IPS-20b (cell line): ENCODE measurements at regions not wholly inside any gene's neighbourhood (a gene's known extent, or its start where the extent isn't known, plus 50 kb on each side); places are given as distances from the start of the nearest gene placed in this dataset.

Experiments used
- H3K27ac ChIP-seq: one replicate; pipeline ENCODE4 v1.5.1; 2013; ENCODE audit warnings: low read length
- H3K27me3 ChIP-seq: 2 replicates; pipeline ENCODE4 v1.6.1; 2013; ENCODE audit warnings: mild to moderate bottlenecking, low read length, inconsistent platforms; ENCODE audit not compliant: insufficient read depth
- H3K36me3 ChIP-seq: 2 replicates; pipeline ENCODE4 v1.6.1; 2013; ENCODE audit warnings: low read depth, mild to moderate bottlenecking, inconsistent platforms, low read length, moderate library complexity; ENCODE audit not compliant: insufficient read depth
- H3K4me1 ChIP-seq: 2 replicates; pipeline ENCODE4 v1.6.1; 2013; ENCODE audit warnings: mild to moderate bottlenecking, control low read depth, inconsistent platforms, low read length, moderate library complexity; ENCODE audit not compliant: insufficient read depth
- H3K4me3 ChIP-seq: 2 replicates; pipeline ENCODE4 v1.5.1; 2013; ENCODE audit warnings: mild to moderate bottlenecking, low read length, inconsistent platforms
- H3K9ac ChIP-seq: 2 replicates; pipeline ENCODE4 v1.6.1; 2013; ENCODE audit warnings: low read depth, mild to moderate bottlenecking, inconsistent platforms, low read length, moderate library complexity
- H3K9me3 ChIP-seq: 2 replicates; pipeline ENCODE4 v1.6.1; 2013; ENCODE audit warnings: mild to moderate bottlenecking, low read depth, low read length, inconsistent platforms; ENCODE audit not compliant: insufficient read depth

DNA sequence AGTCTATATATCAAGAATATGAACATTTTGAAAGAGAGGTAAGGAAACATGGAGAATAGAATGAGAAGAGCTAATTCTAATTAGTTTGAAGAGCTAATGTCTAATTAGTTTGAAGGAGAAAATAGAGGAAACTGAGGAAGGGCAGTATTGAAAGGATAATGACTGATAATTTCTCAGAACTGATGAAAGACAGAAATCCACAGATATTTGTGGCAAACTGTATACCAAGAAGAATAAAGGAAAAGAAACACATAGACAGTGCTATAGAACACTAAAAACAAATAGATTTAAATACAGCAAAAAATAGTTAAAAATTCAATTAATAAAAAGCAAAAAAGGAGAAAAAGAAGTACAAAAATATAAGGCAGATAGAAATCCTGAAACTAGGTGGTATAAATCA is 354.4 kb downstream of the QKI start:
- H3K9ac ChIP-seq: no peak overlapping the region
- H3K4me1 ChIP-seq: no peaks in the 10 kb centered on the region
- no peaks in the 10 kb centered on the region for H3K9me3 ChIP-seq

DNA sequence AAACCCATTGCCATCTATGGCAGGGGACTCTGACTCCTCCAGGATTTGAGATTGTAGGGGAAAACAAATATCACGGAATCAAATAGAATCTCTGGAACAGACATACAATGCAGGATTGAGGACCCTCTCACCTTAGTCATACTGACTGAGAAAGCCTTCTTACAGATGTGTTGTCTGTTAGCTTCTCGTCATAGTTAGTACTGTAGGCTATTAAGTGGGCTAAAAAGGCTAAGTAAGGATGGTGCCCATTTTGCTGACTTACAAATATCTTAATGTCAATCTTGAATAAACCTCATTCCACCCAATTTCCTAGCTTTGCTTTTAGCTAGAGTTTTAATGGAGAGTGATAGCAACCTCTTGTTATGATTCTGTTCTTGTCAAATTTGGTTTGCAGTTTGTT is 352.4 kb downstream of the QKI start:
- Histone ChIP-seq H3K9me3 (no peaks in the 10 kb centered on the region), H3K36me3 (no peaks in the 10 kb centered on the region), H3K27me3 (no peaks in the 10 kb centered on the region), H3K27ac (no peak overlapping the region), H3K4me1 (no peaks in the 10 kb centered on the region), H3K9ac (no peak overlapping the region), H3K4me3 (no peak overlapping the region)

More for the DNA sequence above, 354.4 kb downstream of the QKI start:
- Histone ChIP-seq H3K36me3 (no peaks in the 10 kb centered on the region), H3K27me3 (no peaks in the 10 kb centered on the region), H3K4me3 (no peak overlapping the region), H3K27ac (no peak overlapping the region)

DNA sequence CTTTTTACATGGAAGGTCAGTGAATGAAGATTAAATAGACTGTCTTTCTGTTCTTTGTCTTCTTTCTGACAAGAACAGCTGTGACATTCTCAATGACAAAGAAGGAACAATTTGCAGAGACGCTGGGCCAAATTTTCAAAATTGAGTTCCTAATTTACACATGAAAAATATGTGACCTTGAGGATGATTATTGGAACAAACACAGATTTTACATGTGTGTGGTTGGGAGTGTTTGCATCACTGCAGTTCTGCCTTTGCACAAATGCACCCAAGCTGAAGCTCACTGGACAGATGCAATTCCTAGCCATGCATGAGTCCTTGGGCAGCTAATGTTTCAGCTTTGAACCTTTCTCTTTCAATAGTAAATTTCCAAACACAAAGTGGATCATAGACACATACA is 350.8 kb downstream of the QKI start:
- no peaks in the 10 kb centered on the region for H3K36me3 ChIP-seq
- H3K9me3 ChIP-seq: no peaks in the 10 kb centered on the region
- H3K9ac ChIP-seq: no peak overlapping the region
- no peak overlapping the region for H3K4me3 ChIP-seq
- no peaks in the 10 kb centered on the region for H3K4me1 ChIP-seq
- H3K27ac ChIP-seq: no peak overlapping the region
- H3K27me3 ChIP-seq: no peaks in the 10 kb centered on the region

DNA sequence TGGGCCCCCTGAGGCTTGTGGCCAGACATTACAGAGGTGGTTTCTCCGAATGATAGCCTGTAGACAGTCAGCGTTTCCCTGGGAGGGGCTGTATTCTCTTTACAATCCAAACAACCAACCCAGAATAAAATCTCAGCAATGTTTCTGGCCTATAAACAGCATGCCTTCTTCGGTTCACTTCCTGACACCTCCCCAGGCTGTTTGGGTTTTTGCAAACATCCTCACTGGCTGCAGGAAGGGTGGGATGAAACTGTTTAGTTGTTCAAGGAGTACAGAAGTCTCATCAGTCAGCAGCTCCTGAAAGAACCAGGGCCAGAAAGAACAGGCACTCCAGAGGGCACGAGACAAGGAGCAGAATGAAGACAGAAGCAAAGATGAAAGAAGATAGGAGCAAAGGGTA is 350.0 kb downstream of the QKI start:
- Histone ChIP-seq H3K4me3 (no peak overlapping the region), H3K27ac (no peak overlapping the region), H3K27me3 (no peaks in the 10 kb centered on the region), H3K9me3 (no peaks in the 10 kb centered on the region), H3K4me1 (no peaks in the 10 kb centered on the region), H3K36me3 (no peaks in the 10 kb centered on the region), H3K9ac (no peak overlapping the region)

DNA sequence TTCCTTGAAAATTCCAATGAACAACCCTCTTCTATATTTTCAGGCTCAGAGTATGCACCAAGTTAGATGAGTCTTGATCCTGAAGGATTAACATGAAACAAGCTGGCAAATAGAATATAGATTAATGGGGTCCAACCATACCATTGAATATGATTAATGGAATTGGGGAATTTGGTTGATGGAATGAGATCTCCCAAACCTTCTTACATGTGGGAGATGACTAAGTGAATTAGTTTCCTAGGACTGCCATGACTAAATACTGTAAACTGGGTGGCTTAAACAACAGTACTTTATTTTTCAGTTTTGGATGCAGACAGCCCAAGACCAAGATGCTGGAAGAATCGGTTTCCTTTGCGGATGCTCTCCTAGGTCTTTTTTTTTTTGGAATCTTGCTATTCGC is 347.0 kb downstream of the QKI start:
- no peaks in the 10 kb centered on the region for H3K9me3 ChIP-seq
- no peak overlapping the region for H3K9ac ChIP-seq
- no peaks in the 10 kb centered on the region for H3K36me3 ChIP-seq
- H3K4me3 ChIP-seq: no peak overlapping the region
- no peak overlapping the region for H3K27ac ChIP-seq
- H3K27me3 ChIP-seq: no peaks in the 10 kb centered on the region
- H3K4me1 ChIP-seq: peaks cover 4% of the 10 kb centered on the region; the same call in 1 of the 2 replicates

DNA sequence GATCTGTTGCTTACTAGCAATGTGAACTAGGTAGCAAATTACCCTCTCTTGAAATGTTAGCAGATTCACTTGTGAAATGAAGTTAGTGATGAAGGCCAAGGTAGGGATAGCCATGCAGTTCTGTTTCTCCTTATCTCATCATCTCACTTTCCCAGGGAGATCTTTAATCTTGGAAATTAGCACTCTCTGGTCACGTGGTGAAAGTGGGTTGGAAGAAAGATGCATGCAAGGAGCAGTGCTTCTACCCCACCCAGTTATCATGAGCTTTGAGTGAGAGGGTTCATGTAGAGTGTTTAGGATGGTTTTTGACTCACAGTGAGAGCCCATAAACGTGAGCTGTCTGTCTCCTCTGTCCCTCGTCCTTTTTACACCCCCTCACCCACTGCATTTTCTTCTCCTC is 346.3 kb downstream of the QKI start:
- no peaks in the 10 kb centered on the region for H3K27me3 ChIP-seq

DNA sequence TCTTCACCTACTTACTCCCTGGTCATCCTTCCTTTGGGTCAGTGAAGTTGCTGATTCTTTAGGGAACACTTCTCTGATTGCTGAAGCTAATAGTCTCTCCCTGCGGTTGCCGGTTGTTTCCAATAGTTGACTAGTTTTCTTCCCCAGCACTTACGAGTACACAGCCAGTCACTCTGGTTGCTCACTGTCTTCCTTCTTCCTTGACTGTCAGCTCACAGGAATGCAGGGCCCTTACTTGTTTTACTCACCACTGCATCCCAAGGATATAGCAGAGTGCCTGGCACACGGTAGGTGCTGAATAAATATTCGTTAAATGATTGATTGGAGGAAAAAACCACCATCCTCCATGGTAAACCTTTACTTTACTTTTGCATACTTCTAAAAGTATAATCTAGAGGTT is 345.0 kb downstream of the QKI start:
- peaks cover 4% of the 10 kb centered on the region; the same call in 1 of the 2 replicates for H3K4me1 ChIP-seq
- no peak overlapping the region for H3K27ac ChIP-seq
- H3K27me3 ChIP-seq: no peaks in the 10 kb centered on the region
- no peak overlapping the region for H3K4me3 ChIP-seq
- H3K9ac ChIP-seq: no peak overlapping the region
- no peaks in the 10 kb centered on the region for H3K36me3 ChIP-seq
- H3K9me3 ChIP-seq: no peaks in the 10 kb centered on the region

More for the DNA sequence above, 346.3 kb downstream of the QKI start:
- H3K4me1 ChIP-seq: peaks cover 4% of the 10 kb centered on the region; the same call in 1 of the 2 replicates
- no peak overlapping the region for H3K9ac ChIP-seq
- H3K9me3 ChIP-seq: no peaks in the 10 kb centered on the region
- H3K4me3 ChIP-seq: no peak overlapping the region
- no peak overlapping the region for H3K27ac ChIP-seq
- no peaks in the 10 kb centered on the region for H3K36me3 ChIP-seq

DNA sequence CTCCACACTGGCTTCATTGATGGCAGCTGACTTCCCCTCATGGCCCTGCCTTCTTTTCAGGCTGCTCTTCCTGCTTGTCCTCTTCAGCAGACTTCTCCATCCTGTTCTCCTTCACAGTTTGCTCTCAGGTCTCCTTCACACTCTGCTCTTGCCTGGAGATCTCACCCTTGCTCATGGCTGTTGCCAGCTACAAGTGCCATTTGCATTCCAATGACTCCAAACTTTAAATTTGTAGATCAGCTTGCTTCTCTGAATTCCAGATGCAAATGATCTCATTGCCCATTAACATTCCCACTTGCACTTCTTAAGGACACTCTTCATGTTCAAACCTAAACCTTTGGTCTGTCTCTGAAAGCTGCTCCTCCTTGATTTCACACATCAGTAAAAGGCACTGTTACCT is 343.0 kb downstream of the QKI start:
- no peaks in the 10 kb centered on the region for H3K36me3 ChIP-seq
- H3K4me1 ChIP-seq: peaks cover 4% of the 10 kb centered on the region; the same call in 1 of the 2 replicates
- no peaks in the 10 kb centered on the region for H3K27me3 ChIP-seq
- no peak overlapping the region for H3K9ac ChIP-seq
- no peaks in the 10 kb centered on the region; the same call in 1 of the 2 replicates for H3K9me3 ChIP-seq
- no peak overlapping the region for H3K27ac ChIP-seq
- H3K4me3 ChIP-seq: no peak overlapping the region

DNA sequence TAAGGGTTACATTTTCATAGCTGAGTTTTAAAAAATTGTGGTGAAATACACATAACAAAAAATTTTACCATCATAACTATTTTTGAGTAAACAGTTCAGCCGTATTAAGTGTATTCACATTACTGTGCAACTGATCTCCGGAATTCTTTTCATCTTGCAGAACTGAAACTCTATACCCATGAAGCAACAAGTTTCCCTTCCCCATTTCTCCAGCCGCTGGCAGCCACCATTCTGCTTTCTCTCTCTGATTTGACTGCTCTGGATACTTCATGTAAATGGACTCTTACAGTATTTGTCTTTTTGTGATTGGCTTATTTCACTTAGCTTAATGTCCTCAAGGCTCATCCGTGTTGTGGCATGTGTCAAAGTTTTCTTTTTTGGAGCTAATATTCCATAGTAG is 341.6 kb downstream of the QKI start:
- Histone ChIP-seq H3K36me3 (no peaks in the 10 kb centered on the region), H3K4me1 (peaks cover 4% of the 10 kb centered on the region; the same call in 1 of the 2 replicates), H3K27ac (no peak overlapping the region), H3K27me3 (no peaks in the 10 kb centered on the region), H3K9ac (no peak overlapping the region), H3K9me3 (no peaks in the 10 kb centered on the region; the same call in 1 of the 2 replicates), H3K4me3 (no peak overlapping the region)

DNA sequence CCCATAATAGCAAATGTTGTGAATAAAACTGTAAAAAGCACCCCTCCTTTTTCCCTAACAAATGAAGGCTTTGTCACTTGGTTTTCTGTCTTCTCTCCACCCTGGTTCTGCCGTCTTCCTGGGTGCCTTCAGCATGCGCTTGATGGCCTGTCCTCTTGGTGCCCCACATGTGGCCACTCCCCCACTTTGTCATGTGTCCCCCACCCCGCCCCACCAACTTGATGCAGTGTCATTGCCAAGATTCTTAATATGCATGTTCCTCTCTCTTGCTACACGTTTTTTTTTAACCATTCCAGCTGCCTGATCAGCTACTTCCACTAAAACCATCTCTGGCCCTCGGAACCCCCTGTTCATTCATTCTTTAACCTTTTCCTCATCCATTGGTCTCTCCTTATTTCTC is 340.3 kb downstream of the QKI start:
- Histone ChIP-seq H3K4me1 (peaks cover 4% of the 10 kb centered on the region; the same call in 1 of the 2 replicates), H3K9ac (no peak overlapping the region), H3K36me3 (no peaks in the 10 kb centered on the region), H3K27ac (no peak overlapping the region), H3K27me3 (no peaks in the 10 kb centered on the region), H3K9me3 (no peaks in the 10 kb centered on the region; the same call in 1 of the 2 replicates), H3K4me3 (no peak overlapping the region)

DNA sequence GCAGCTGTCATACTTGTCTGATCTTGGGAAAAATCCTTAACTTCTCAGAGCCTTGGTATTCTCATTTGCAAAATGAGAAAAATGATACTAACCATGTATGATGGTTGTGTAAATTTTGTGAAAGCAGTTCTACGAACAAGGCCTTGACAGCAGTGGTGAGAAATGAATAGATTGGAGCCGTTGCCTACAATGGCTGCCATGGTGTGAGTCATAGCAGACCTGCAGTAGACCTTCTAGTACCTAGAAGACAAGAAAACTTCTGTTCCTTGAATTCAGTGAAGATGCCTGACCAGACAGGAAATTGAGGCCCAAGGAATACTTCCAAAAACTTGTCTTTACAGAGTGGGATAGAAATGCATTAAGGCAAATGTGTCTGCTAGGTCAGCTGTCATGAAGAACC is 338.9 kb downstream of the QKI start:
- Histone ChIP-seq H3K9me3 (no peaks in the 10 kb centered on the region; the same call in 1 of the 2 replicates), H3K4me1 (peaks cover 4% of the 10 kb centered on the region; the same call in 1 of the 2 replicates), H3K4me3 (no peak overlapping the region), H3K36me3 (no peaks in the 10 kb centered on the region), H3K27me3 (no peaks in the 10 kb centered on the region), H3K9ac (no peak overlapping the region), H3K27ac (no peak overlapping the region)

DNA sequence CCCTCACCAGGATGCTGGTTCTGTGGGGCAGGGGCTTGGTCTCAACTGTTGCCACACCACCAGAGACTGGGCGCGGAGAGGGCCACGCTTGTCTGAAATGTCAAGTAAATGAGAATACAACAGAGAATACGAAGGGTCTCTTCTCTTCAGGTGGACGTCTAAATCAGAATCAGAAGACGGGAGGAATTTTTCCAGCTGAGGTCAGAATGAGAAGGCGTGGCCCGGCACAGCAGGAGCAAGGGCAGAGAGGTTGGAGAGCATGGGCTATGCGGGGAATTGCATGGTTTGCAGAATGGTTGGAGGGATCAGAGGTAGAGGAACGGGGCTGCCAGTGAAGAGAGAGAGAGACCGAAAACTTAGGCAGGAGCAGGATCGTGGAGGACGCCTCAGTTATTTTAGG is 337.9 kb downstream of the QKI start:
- Histone ChIP-seq H3K27me3 (no peaks in the 10 kb centered on the region), H3K4me3 (no peak overlapping the region)

More for the DNA sequence above, 337.9 kb downstream of the QKI start:
- no peaks in the 10 kb centered on the region; the same call in 1 of the 2 replicates for H3K9me3 ChIP-seq
- H3K4me1 ChIP-seq: peaks cover 3% of the 10 kb centered on the region; the same call in 1 of the 2 replicates
- no peak overlapping the region for H3K9ac ChIP-seq
- H3K27ac ChIP-seq: no peak overlapping the region
- H3K36me3 ChIP-seq: no peaks in the 10 kb centered on the region
